HepG2 (cell line): ENCODE measurements at regions not wholly inside any gene's neighbourhood (a gene's known extent, or its start where the extent isn't known, plus 50 kb on each side); places are given as distances from the start of the nearest gene placed in this dataset.

Experiments used
- CEBPG ChIP-seq: IDR thresholded peaks from 2 replicates; pipeline ENCODE4 v1.6.1; 2016
- CSRNP1 ChIP-seq: sonication (generic); formaldehyde crosslinking; IDR thresholded peaks from 2 replicates; pipeline ENCODE4 v1.8.1; 2023; ENCODE audit warnings: mild to moderate bottlenecking, missing genetic modification reagents
- HDAC2 ChIP-seq: sonication (generic); formaldehyde crosslinking; IDR thresholded peaks from 2 replicates; pipeline ENCODE4 v1.4.0; 2020; ENCODE audit warnings: missing genetic modification reagents
- NONO ChIP-seq, 2 experiments: fragments of 450-650 bp in 1 of 2; sonication (generic) in 1 of 2; formaldehyde crosslinking in 1 of 2; IDR thresholded peaks in 1 of 2; conservative IDR thresholded peaks in 1 of 2; 2 replicates each; pipeline versions ENCODE4 v1.6.1 to v1.8.0; 2017 to 2022; ENCODE audit warnings: mild to moderate bottlenecking in 1 of 2, missing genetic modification reagents in 1 of 2, moderate library complexity in 1 of 2
- PLRG1 ChIP-seq: fragments of 450-650 bp; conservative IDR thresholded peaks from 2 replicates; pipeline ENCODE4 v1.6.1; 2016
- POLR2G ChIP-seq: fragments of 200-400 bp; formaldehyde crosslinking; IDR thresholded peaks from 2 replicates; pipeline ENCODE4 v1.6.1; 2018; ENCODE audit warnings: mild to moderate bottlenecking, low read depth, low read length, moderate library complexity
- SOX13 ChIP-seq, 3 experiments: fragments of 450-650 bp in 1 of 3; sonication (generic) in 1 of 3; formaldehyde crosslinking in 1 of 3; IDR thresholded peaks in 2 of 3; conservative IDR thresholded peaks in 1 of 3; 2 replicates each; pipeline versions ENCODE4 v1.5.0 to v1.6.1; 2016 to 2020; ENCODE audit warnings: antibody characterized with exemption in 1 of 3, mild to moderate bottlenecking in 1 of 3, missing compliant biosample characterization in 1 of 3, missing genetic modification reagents in 1 of 3, moderate library complexity in 1 of 3
- ZBTB14 ChIP-seq: sonication (generic); formaldehyde crosslinking; IDR thresholded peaks from 2 replicates; pipeline ENCODE4 v1.4.0; 2020; ENCODE audit warnings: missing genetic modification reagents
- ZNF569 ChIP-seq: sonication (generic); formaldehyde crosslinking; IDR thresholded peaks from 2 replicates; pipeline ENCODE4 v1.5.0; 2020; ENCODE audit warnings: mild to moderate bottlenecking, missing genetic modification reagents, moderate library complexity, borderline replicate concordance
- ZNF598 ChIP-seq: sonication (generic); formaldehyde crosslinking; IDR thresholded peaks from 2 replicates; pipeline ENCODE4 v1.5.1; 2020; ENCODE audit warnings: mild to moderate bottlenecking, missing genetic modification reagents, borderline replicate concordance
- ZNF776 ChIP-seq: sonication (generic); formaldehyde crosslinking; IDR thresholded peaks from 2 replicates; pipeline ENCODE4 v1.4.0; 2020; ENCODE audit warnings: mild to moderate bottlenecking, missing genetic modification reagents
- ZNF792 ChIP-seq: IDR thresholded peaks from 2 replicates; pipeline ENCODE4 v1.6.1; 2016
- TF ChIP-seq, protein P1 (sequence below): IDR thresholded peaks from 2 replicates; pipeline ENCODE4 v1.6.1; 2016; ENCODE audit warnings: low read depth, borderline replicate concordance

DNA sequence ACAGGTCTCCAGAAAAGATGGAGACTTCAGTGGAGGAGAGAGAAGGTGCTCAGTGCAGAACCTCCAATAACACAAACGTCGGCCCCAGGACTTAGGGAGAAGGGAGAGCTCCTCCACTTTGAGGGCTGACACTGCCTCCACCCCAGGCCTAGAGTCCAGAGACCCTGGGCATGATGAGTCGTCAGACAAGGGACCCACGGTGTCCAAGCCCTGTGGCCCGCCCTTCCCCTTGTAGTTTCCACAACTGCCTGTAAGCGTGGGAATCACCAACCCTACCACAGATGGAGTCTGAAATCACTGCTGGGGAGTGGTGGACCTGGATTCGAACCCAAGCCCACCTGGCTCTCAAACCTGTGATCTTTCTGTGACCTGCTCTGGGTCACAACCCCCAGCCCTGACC is 281.1 kb downstream of the NPHP4 start (continued):
- TF ChIP-seq SOX13 (IDR thresholded peaks at IDR 0.05) = no peak
- no peak for TF ChIP-seq SOX13 (CRISPR knock-in tag; conservative IDR thresholded peaks at IDR 0.05 in 1 of 2, IDR thresholded peaks at IDR 0.05 in 1 of 2)
- no peak for TF ChIP-seq ZNF776
- TF ChIP-seq ZNF792 (CRISPR knock-in tag) = no peak
- no peak for TF ChIP-seq CSRNP1
- no peak for TF ChIP-seq ZNF569 (CRISPR knock-in tag)
- TF ChIP-seq HDAC2 (CRISPR knock-in tag) = no peak
- no peak for TF ChIP-seq CEBPG (CRISPR knock-in tag)
- no peak for TF ChIP-seq POLR2G
- TF ChIP-seq, protein P1, sequence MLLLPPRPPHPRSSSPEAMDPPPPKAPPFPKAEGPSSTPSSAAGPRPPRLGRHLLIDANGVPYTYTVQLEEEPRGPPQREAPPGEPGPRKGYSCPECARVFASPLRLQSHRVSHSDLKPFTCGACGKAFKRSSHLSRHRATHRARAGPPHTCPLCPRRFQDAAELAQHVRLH (CRISPR knock-in tag) = no peak
- TF ChIP-seq ZBTB14 (CRISPR knock-in tag) = no peak
- TF ChIP-seq ZNF598 (CRISPR knock-in tag) = no peak
- TF ChIP-seq NONO (IDR thresholded peaks at IDR 0.05) = no peak
- TF ChIP-seq NONO (CRISPR knock-in tag; conservative IDR thresholded peaks at IDR 0.05) = no peak
- TF ChIP-seq PLRG1 = no peak
